ENCODE measurements at regions not wholly inside any gene's neighbourhood (a gene's known extent, or its start where the extent isn't known, plus 50 kb on each side); places are given as distances from the start of the nearest gene placed in this dataset.

GRCh38 chr3:144947895-144948294, 976.3 kb downstream of the DIPK2A start:
- no peak for DNase-seq (ENCODE audit: low spot score in 2 of 2)
- no peak overlapping the region for H3K4me3 ChIP-seq (ENCODE audit: low read depth, poor library complexity, severe bottlenecking)
- intact Hi-C loops (cut with DNase I; ENCODE audit: low total_unique reads) = no loop called here
- 61 to 68% methylated on average over 5 of the region's 5 CpGs for WGBS, 2 donors
- TF ChIP-seq CTCF (IDR thresholded peaks at IDR 0.05) (no peak), POLR2A (IDR thresholded peaks at IDR 0.05) (no peak)

- TF ChIP-seq POLR2A (IDR thresholded peaks at IDR 0.05) = no peak
- TF ChIP-seq CTCF (IDR thresholded peaks at IDR 0.05) = no peak
- 65 to 78% methylated on average over 2 of the region's 2 CpGs for WGBS, 2 donors
- intact Hi-C loops (cut with DNase I; ENCODE audit: low total_unique reads) = no loop called here
- no peak for DNase-seq (ENCODE audit: low spot score in 2 of 2)
- H3K4me3 ChIP-seq (ENCODE audit: low read depth, poor library complexity, severe bottlenecking) = no peak overlapping the region
These were observed 977.1 kb downstream of the DIPK2A start for GRCh38 chr3:144948711-144949110.

GRCh38 chr3:144953959-144954358, 982.3 kb downstream of the DIPK2A start:
- intact Hi-C loops (cut with DNase I; ENCODE audit: low total_unique reads) = no loop called here
- no peak for DNase-seq (ENCODE audit: low spot score in 2 of 2)
- 88 to 96% methylated on average over 1 of the region's 1 CpG for WGBS, 2 donors
- no peak overlapping the region for H3K4me3 ChIP-seq (ENCODE audit: low read depth, poor library complexity, severe bottlenecking)
- TF ChIP-seq POLR2A (IDR thresholded peaks at IDR 0.05) = no peak
- TF ChIP-seq CTCF (IDR thresholded peaks at IDR 0.05) = no peak

GRCh38 chr3:144957398-144958101, 985.9 kb downstream of the DIPK2A start:
- TF ChIP-seq POLR2A (IDR thresholded peaks at IDR 0.05) (no peak), CTCF (IDR thresholded peaks at IDR 0.05) (no peak)
- no peak overlapping the region for H3K4me3 ChIP-seq (ENCODE audit: low read depth, poor library complexity, severe bottlenecking)
- intact Hi-C loops (cut with DNase I; ENCODE audit: low total_unique reads) = no loop called here
- 61 to 67% methylated on average over 4 of the region's 4 CpGs for WGBS, 2 donors
- DNase-seq (ENCODE audit: low spot score in 2 of 2) = no peak

- H3K4me3 ChIP-seq (ENCODE audit: low read depth, poor library complexity, severe bottlenecking) = no peak overlapping the region
- intact Hi-C loops (cut with DNase I; ENCODE audit: low total_unique reads) = no loop called here
- TF ChIP-seq POLR2A (IDR thresholded peaks at IDR 0.05) (no peak), CTCF (IDR thresholded peaks at IDR 0.05) (no peak)
- DNase-seq (ENCODE audit: low spot score in 2 of 2) = no peak
These were observed 992.2 kb downstream of the DIPK2A start for GRCh38 chr3:144963810-144964209.

GRCh38 chr3:144966560-144966959, 994.9 kb downstream of the DIPK2A start:
- WGBS, 2 donors = 71 to 81% methylated on average over 2 of the region's 2 CpGs

More at GRCh38 chr3:144966560-144966959, 994.9 kb downstream of the DIPK2A start:
- no peak for DNase-seq (ENCODE audit: low spot score in 2 of 2)
- H3K4me3 ChIP-seq (ENCODE audit: low read depth, poor library complexity, severe bottlenecking) = no peak overlapping the region
- TF ChIP-seq POLR2A (IDR thresholded peaks at IDR 0.05) (no peak), CTCF (IDR thresholded peaks at IDR 0.05) (no peak)
- intact Hi-C loops (cut with DNase I; ENCODE audit: low total_unique reads) = no loop called here

Measured in lower leg skin (tissue), 4 donors.